ENCODE measurements at regions not wholly inside any gene's neighbourhood (a gene's known extent, or its start where the extent isn't known, plus 50 kb on each side); places are given as distances from the start of the nearest gene placed in this dataset.
A peak's percentile ranks its signal among the peaks of the same experiment; 100 is the strongest.

DNA sequence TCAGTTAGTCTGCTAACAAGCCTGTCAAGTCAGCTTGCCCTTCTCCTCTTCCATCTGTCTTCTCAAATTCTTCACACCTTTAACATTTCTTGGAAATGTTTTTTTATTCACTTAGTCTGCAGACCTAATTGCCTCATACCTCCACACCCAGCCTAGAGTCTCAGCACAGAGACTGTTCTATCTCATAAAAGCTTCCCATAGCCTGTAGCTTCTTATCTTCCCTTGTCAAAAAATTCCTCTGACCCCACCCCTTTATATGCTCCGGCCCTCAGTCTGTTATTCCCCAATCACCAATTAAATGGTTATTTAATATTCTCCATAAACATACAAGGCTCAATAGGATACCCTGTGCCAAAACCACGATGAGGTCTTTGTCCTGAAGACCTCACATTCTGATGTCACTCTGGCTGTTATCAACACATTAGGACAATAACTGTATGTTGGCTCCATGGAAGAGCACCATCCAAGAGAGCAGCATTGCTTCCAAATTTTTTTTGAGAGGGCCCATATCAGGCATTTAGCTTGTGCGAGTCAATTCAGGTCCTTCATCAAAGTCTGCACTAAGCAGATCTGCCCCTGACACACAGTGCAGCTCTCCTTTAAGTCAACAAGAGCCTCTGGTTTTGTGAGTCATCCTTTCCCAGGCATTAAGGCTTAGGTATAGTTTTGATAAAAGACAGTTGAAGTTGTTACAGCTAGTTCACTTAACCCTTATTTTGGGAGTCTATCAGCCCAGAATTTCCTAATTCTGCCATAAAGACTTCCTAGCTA, 83.2 kb upstream of the TBX18 start (continued):
- TF ChIP-seq PRDM1 (tag by site-specific recombination; IDR thresholded peaks at IDR 0.05) (no peak), AEBP2 (tag by site-specific recombination; IDR thresholded peaks at IDR 0.05; ENCODE audit: borderline replicate concordance) (no peak), PRDM10 (tag by site-specific recombination; IDR thresholded peaks at IDR 0.05) (0 out of 2 replicates have a peak, but pooled peaks have one; percentile 15), ZNF394 (tag by site-specific recombination; IDR thresholded peaks at IDR 0.05; ENCODE audit: borderline replicate concordance) (no peak), ZNF548 (tag by site-specific recombination; IDR thresholded peaks at IDR 0.05) (no peak), ZNF785 (tag by site-specific recombination; IDR thresholded peaks at IDR 0.05) (no peak), ZNF670 (tag by site-specific recombination; IDR thresholded peaks at IDR 0.05; ENCODE audit: low read depth) (no peak), ZNF184 (tag by site-specific recombination; IDR thresholded peaks at IDR 0.05) (0 out of 2 replicates have a peak, but pooled peaks have one; percentile 47), BCL11B (tag by site-specific recombination; IDR thresholded peaks at IDR 0.05; ENCODE audit: low read depth) (no peak), FEZF1 (tag by site-specific recombination; IDR thresholded peaks at IDR 0.05) (peak; percentile 59; the same call in 1 of the 2 replicates), PRDM4 (tag by site-specific recombination; IDR thresholded peaks at IDR 0.05) (no peak), HOXC10 (CRISPR knock-in tag; IDR thresholded peaks at IDR 0.05) (no peak), ZNF19 (tag by site-specific recombination; IDR thresholded peaks at IDR 0.05; ENCODE audit: low read depth) (no peak), KLF7 (tag by site-specific recombination; IDR thresholded peaks at IDR 0.05; ENCODE audit: borderline replicate concordance) (no peak), KLF16 (tag by site-specific recombination; IDR thresholded peaks at IDR 0.05) (0 out of 2 replicates have a peak, but pooled peaks have one; percentile 23), KLF1 (tag by site-specific recombination; IDR thresholded peaks at IDR 0.05) (0 out of 2 replicates have a peak, but pooled peaks have one; percentile 36), ZFHX2 (tag by site-specific recombination; conservative IDR thresholded peaks at IDR 0.05) (no peak), ZNF350 (tag by site-specific recombination; IDR thresholded peaks at IDR 0.05) (no peak), ZNF302 (tag by site-specific recombination; IDR thresholded peaks at IDR 0.05; ENCODE audit: low read depth) (no peak), ZNF366 (tag by site-specific recombination; conservative IDR thresholded peaks at IDR 0.05) (0 out of 2 replicates have a peak, but pooled peaks have one; percentile 22), ZNF707 (tag by site-specific recombination; IDR thresholded peaks at IDR 0.05) (no peak), ZBTB21 (tag by site-specific recombination; IDR thresholded peaks at IDR 0.05) (peak; percentile 28; the same call in 1 of the 2 replicates), ZNF133 (tag by site-specific recombination; IDR thresholded peaks at IDR 0.05) (no peak), ZNF335 (tag by site-specific recombination; conservative IDR thresholded peaks at IDR 0.05) (peak; percentile 90), ZNF660 (tag by site-specific recombination; IDR thresholded peaks at IDR 0.05) (0 out of 2 replicates have a peak, but pooled peaks have one; percentile 7), ZNF629 (tag by site-specific recombination; IDR thresholded peaks at IDR 0.05) (peak; percentile 80), ZNF843 (tag by site-specific recombination; IDR thresholded peaks at IDR 0.05) (no peak), ZNF132 (tag by site-specific recombination; IDR thresholded peaks at IDR 0.05; ENCODE audit: borderline replicate concordance) (no peak)
- TF ChIP-seq, protein P1, sequence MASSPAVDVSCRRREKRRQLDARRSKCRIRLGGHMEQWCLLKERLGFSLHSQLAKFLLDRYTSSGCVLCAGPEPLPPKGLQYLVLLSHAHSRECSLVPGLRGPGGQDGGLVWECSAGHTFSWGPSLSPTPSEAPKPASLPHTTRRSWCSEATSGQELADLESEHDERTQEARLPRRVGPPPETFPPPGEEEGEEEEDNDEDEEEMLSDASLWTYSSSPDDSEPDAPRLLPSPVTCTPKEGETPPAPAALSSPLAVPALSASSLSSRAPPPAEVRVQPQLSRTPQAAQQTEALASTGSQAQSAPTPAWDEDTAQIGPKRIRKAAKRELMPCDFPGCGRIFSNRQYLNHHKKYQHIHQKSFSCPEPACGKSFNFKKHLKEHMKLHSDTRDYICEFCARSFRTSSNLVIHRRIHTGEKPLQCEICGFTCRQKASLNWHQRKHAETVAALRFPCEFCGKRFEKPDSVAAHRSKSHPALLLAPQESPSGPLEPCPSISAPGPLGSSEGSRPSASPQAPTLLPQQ (tag by site-specific recombination; IDR thresholded peaks at IDR 0.05) = 0 out of 2 replicates have a peak, but pooled peaks have one; percentile 46
